ENCODE measurements at regions not wholly inside any gene's neighbourhood (a gene's known extent, or its start where the extent isn't known, plus 50 kb on each side); places are given as distances from the start of the nearest gene placed in this dataset.

DNA sequence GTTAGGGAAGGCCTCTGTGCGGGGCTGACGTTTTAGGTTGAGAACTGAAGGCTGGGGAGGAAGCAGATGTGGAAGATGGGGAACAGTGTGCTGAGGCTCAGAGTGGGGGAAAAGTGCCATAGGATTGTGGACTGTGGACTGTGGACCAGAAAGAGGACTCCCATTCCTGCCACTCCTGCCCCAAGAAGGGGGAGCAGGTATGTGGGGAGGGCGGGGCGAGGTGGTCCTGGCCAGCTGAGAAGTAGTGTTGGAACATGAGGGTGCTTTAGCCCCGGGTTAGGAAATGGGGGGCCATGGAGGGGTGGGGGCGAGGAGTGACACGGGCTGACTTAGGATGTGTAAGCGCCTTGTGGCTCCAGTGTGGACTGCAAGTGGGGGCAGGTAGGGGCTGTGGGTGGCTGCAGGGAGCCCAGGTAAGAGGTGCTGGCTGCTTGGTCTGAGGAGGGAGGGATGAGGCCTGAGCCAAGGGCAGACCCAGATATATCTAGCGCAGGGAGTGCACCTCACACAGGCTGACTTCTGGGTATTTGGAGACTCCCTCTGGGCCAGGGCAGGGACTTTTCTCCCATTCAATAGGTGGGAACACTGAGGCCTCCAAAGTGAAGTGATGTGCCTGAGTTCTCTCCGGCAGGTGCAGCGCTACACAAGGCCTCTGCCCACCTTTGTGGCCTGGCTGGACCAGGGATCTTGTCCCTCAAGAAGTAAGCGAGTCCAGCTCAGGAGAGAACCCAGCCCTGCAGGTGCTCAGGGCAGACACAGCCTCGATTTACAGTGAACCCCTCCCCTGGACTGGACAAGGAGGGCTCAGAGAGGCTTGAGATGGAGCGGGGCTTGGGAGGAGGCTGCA, 76.6 kb upstream of the TOX2 start:
- H3K9me3 ChIP-seq (ENCODE audit: severe bottlenecking), result no peaks in the 10 kb centered on the region
- H3K27ac ChIP-seq (ENCODE audit: poor library complexity, severe bottlenecking), result no peak overlapping the region
- ATAC-seq (ENCODE audit: low read depth) (no peak), DNase-seq (ENCODE audit: low spot score) (peak; percentile 75)
- no peaks in the 10 kb centered on the region for H3K27me3 ChIP-seq (ENCODE audit: insufficient read depth, poor library complexity, severe bottlenecking)
- peaks cover 2% of the 10 kb centered on the region for H3K4me1 ChIP-seq (ENCODE audit: insufficient read depth, poor library complexity, severe bottlenecking)
- H3K4me3 ChIP-seq (ENCODE audit: severe bottlenecking), result no peak overlapping the region
- no peaks in the 10 kb centered on the region for H3K36me3 ChIP-seq (ENCODE audit: low read depth)
- TF ChIP-seq, protein P1, sequence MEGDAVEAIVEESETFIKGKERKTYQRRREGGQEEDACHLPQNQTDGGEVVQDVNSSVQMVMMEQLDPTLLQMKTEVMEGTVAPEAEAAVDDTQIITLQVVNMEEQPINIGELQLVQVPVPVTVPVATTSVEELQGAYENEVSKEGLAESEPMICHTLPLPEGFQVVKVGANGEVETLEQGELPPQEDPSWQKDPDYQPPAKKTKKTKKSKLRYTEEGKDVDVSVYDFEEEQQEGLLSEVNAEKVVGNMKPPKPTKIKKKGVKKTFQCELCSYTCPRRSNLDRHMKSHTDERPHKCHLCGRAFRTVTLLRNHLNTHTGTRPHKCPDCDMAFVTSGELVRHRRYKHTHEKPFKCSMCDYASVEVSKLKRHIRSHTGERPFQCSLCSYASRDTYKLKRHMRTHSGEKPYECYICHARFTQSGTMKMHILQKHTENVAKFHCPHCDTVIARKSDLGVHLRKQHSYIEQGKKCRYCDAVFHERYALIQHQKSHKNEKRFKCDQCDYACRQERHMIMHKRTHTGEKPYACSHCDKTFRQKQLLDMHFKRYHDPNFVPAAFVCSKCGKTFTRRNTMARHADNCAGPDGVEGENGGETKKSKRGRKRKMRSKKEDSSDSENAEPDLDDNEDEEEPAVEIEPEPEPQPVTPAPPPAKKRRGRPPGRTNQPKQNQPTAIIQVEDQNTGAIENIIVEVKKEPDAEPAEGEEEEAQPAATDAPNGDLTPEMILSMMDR (IDR thresholded peaks at IDR 0.05; ENCODE audit: poor library complexity, severe bottlenecking), result no peak

DNA sequence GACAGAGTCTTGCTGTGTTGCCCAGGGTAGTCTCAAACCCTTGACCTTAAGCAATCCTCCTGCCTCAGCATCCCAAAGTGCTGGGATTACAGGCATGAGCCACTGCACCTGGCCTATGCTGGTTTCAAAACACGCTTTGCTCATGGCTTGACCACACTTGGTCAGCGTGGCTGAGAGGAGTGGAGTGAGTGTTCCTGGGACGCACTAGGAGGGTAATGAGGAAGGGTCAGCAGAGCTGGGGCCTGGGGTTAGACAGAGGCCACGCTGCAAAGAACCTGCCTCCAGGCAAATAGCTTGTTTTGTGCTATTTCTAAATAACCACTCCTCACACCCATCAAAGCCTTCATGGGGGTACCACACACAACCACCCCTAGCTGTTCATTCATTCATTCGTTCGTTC, 77.9 kb upstream of the TOX2 start:
- Histone ChIP-seq H3K27me3 (ENCODE audit: insufficient read depth, poor library complexity, severe bottlenecking) (no peaks in the 10 kb centered on the region), H3K36me3 (ENCODE audit: low read depth) (no peaks in the 10 kb centered on the region), H3K4me1 (ENCODE audit: insufficient read depth, poor library complexity, severe bottlenecking) (no peaks in the 10 kb centered on the region), H3K9me3 (ENCODE audit: severe bottlenecking) (no peaks in the 10 kb centered on the region), H3K27ac (ENCODE audit: poor library complexity, severe bottlenecking) (no peak overlapping the region), H3K4me3 (ENCODE audit: severe bottlenecking) (no peak overlapping the region)
- DNase-seq (ENCODE audit: low spot score) (peak; percentile 56), ATAC-seq (ENCODE audit: low read depth) (no peak)
- TF ChIP-seq, protein P1 (IDR thresholded peaks at IDR 0.05; ENCODE audit: poor library complexity, severe bottlenecking), result no peak

DNA sequence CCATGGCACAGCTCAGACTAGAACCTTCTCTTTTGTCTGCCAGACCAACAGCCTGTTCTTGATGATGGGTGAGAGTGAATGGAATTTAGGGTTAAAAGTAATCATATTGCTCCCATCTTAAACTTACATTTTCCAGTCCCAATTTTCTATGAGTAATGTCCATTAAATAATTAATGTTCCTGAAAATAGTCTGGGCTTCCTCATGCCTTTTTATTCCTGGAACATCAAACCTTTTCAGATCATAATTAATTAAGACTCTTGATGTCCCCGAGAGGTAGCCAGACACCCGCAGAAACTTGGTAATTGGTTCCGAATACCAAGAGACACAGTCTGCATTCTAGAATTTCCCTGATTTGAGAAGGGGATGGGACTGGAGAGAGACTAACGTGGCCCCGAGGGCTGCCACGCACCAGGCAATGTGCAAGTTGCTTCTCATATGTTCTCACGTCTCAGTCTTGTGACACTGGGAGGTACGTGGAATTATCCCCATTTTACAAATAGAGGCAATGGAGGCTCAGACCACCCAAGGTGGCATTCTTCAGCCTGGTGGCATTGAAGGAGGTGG, 78.6 kb upstream of the TOX2 start:
- Histone ChIP-seq H3K27ac (ENCODE audit: poor library complexity, severe bottlenecking) (no peak overlapping the region), H3K9me3 (ENCODE audit: severe bottlenecking) (no peaks in the 10 kb centered on the region), H3K36me3 (ENCODE audit: low read depth) (no peaks in the 10 kb centered on the region), H3K4me3 (ENCODE audit: severe bottlenecking) (no peak overlapping the region), H3K4me1 (ENCODE audit: insufficient read depth, poor library complexity, severe bottlenecking) (no peaks in the 10 kb centered on the region), H3K27me3 (ENCODE audit: insufficient read depth, poor library complexity, severe bottlenecking) (no peaks in the 10 kb centered on the region)
- TF ChIP-seq, protein P1 (IDR thresholded peaks at IDR 0.05; ENCODE audit: poor library complexity, severe bottlenecking), result no peak
- ATAC-seq (ENCODE audit: low read depth) (no peak), DNase-seq (ENCODE audit: low spot score) (peak; percentile 44)

DNA sequence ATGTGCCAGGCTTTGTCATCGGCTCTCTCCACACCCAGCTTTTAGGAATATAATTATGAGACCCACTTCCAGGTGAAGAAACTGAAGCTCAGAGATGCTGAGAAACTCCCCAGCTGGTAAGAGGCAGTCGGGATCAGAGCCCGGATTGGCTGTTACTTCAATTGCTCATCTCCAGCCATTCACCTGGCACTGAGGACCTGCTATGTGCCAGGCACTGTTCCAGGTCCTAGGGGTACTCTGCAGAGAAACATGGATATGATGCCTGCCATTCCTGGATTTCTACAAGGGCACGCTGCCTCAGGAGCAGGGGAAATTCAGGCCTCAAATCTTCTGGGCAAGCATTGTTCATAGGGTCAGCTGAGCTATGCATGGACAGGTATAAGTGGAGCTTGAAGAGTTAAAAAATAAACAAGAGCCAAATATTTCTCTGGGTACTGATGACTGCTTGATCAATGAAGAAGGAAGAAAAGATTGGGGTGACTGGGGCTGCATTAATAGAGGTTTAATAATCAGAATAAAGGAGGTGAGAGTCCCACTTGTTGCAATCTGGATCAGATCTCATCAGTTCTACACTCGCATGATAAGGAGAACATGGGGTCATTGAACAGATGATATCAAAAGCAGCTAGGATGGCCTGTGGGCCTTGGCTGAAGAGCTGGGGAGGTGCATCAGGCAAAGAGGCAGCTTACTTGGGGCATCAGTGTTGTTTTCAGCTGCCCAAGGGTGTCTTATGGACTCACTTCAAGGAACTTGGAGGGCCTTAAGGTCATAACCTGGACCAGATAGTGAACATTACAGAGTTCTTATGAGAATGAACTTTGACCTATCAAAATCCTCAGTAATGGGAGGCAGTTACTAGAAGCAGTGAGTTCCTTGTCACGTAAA, 80.9 kb upstream of the TOX2 start:
- DNase-seq (ENCODE audit: low spot score) (peak; percentile 49), ATAC-seq (ENCODE audit: low read depth) (no peak)
- TF ChIP-seq, protein P1 (IDR thresholded peaks at IDR 0.05; ENCODE audit: poor library complexity, severe bottlenecking), result no peak
- H3K27me3 ChIP-seq (ENCODE audit: insufficient read depth, poor library complexity, severe bottlenecking), result no peaks in the 10 kb centered on the region
- no peaks in the 10 kb centered on the region for H3K36me3 ChIP-seq (ENCODE audit: low read depth)
- H3K4me3 ChIP-seq (ENCODE audit: severe bottlenecking), result no peak overlapping the region
- H3K4me1 ChIP-seq (ENCODE audit: insufficient read depth, poor library complexity, severe bottlenecking), result no peaks in the 10 kb centered on the region
- no peaks in the 10 kb centered on the region for H3K9me3 ChIP-seq (ENCODE audit: severe bottlenecking)
- H3K27ac ChIP-seq (ENCODE audit: poor library complexity, severe bottlenecking), result no peak overlapping the region
